Gastrocnemius medialis (tissue), 4 donors: ENCODE measurements at regions not wholly inside any gene's neighbourhood (a gene's known extent, or its start where the extent isn't known, plus 50 kb on each side); places are given as distances from the start of the nearest gene placed in this dataset.

Experiments used
- ATAC-seq, 2 donors: fragments of 150-250 bp; one replicate each; pipeline ENCODE4 v1.9.1; 2016
- DNase-seq, 2 donors: peaks; one replicate each; pipeline ENCODE4 v3.0.0-alpha.2; 2019
- H3K27ac ChIP-seq, 4 donors: fragments of 200-600 bp; sonication (generic); 1 replicate in 1 of 4; 2 replicates in 3 of 4; pipeline ENCODE4 v1.5.1; 2016 to 2018; ENCODE audit warnings: mild to moderate bottlenecking in 2 of 4, moderate library complexity in 1 of 4
- H3K27me3 ChIP-seq, 3 donors: fragments of 200-600 bp; sonication (generic) in 2 of 3; 1 replicate in 1 of 3; 2 replicates in 2 of 3; pipeline versions ENCODE4 v1.5.1 to v1.6.0; 2016 to 2019; ENCODE audit warnings: mild to moderate bottlenecking in 1 of 3, moderate library complexity in 1 of 3
- H3K36me3 ChIP-seq, 2 donors: fragments of 200-600 bp; sonication (generic) in 1 of 2; one replicate each; pipeline ENCODE4 v1.5.1; 2017 to 2018
- H3K4me1 ChIP-seq, 2 donors: fragments of 200-600 bp; sonication (generic) in 1 of 2; one replicate each; pipeline ENCODE4 v1.5.1; 2016 to 2017; ENCODE audit warnings: mild to moderate bottlenecking in 2 of 2
- H3K4me3 ChIP-seq, 4 donors: fragments of 200-600 bp; sonication (generic) in 3 of 4; 1 replicate in 1 of 4; 2 replicates in 3 of 4; pipeline ENCODE4 v1.5.1; 2016 to 2019; ENCODE audit warnings: mild to moderate bottlenecking in 2 of 4
- H3K9me3 ChIP-seq, 3 donors: fragments of 200-600 bp; sonication (generic) in 2 of 3; 1 replicate in 1 of 3; 2 replicates in 2 of 3; pipeline ENCODE4 v1.5.1; 2016 to 2019
- POLR2A ChIP-seq, 2 donors: fragments of 450-650 bp; IDR thresholded peaks; one replicate each; pipeline ENCODE4 v1.6.1; 2017; ENCODE audit warnings: antibody characterized with exemption in 2 of 2, mild to moderate bottlenecking in 2 of 2, moderate library complexity in 2 of 2
- in situ Hi-C, 4 donors: fragments of 200-750 bp; cut with MboI; loops; one replicate each; pipeline versions ENCODE4 v1.15.0 to v1.8.0; 2017; ENCODE audit warnings: low sequenced_read_pairs in 4 of 4
- intact Hi-C: fragments of 100-400 bp; cut with DNase I; formaldehyde crosslinking; loops from one replicate; pipeline ENCODE4 v1.15.1; 2023; ENCODE audit warnings: low total_unique reads
- TF ChIP-seq, protein P1 (sequence below), 5 experiments: fragments of 450-650 bp in 3 of 5; fragments of 200-600 bp in 2 of 5; sonication (generic) in 2 of 5; IDR thresholded peaks in 4 of 5; conservative IDR thresholded peaks in 1 of 5; 1 replicate in 4 of 5; 2 replicates in 1 of 5; pipeline ENCODE4 v1.5.1; 2016 to 2019; ENCODE audit warnings: antibody characterized with exemption in 5 of 5, mild to moderate bottlenecking in 3 of 5, moderate library complexity in 3 of 5

- Histone ChIP-seq H3K27me3 (no peaks in the 10 kb centered on the region), H3K27ac (no peak overlapping the region), H3K36me3 (no peaks in the 10 kb centered on the region), H3K9me3 (no peaks in the 10 kb centered on the region), H3K4me3 (no peak overlapping the region), H3K4me1 (no peaks in the 10 kb centered on the region)
- intact Hi-C loops, result no loop called here
- ATAC-seq (no peak), DNase-seq (no peak)
- in situ Hi-C loops, result no loop called here
- TF ChIP-seq POLR2A (IDR thresholded peaks at IDR 0.05), result no peak
- TF ChIP-seq, protein P1, sequence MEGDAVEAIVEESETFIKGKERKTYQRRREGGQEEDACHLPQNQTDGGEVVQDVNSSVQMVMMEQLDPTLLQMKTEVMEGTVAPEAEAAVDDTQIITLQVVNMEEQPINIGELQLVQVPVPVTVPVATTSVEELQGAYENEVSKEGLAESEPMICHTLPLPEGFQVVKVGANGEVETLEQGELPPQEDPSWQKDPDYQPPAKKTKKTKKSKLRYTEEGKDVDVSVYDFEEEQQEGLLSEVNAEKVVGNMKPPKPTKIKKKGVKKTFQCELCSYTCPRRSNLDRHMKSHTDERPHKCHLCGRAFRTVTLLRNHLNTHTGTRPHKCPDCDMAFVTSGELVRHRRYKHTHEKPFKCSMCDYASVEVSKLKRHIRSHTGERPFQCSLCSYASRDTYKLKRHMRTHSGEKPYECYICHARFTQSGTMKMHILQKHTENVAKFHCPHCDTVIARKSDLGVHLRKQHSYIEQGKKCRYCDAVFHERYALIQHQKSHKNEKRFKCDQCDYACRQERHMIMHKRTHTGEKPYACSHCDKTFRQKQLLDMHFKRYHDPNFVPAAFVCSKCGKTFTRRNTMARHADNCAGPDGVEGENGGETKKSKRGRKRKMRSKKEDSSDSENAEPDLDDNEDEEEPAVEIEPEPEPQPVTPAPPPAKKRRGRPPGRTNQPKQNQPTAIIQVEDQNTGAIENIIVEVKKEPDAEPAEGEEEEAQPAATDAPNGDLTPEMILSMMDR (IDR thresholded peaks at IDR 0.05 in 4 of 5, conservative IDR thresholded peaks at IDR 0.05 in 1 of 5), result no peak
Measured at GRCh38 chr15:95498961-95499360, 831.5 kb upstream of the NR2F2 start.

GRCh38 chr15:95499397-95499796, 831.1 kb upstream of the NR2F2 start:
- Histone ChIP-seq H3K4me1 (no peaks in the 10 kb centered on the region), H3K36me3 (no peaks in the 10 kb centered on the region), H3K4me3 (no peak overlapping the region), H3K27me3 (no peaks in the 10 kb centered on the region), H3K9me3 (no peaks in the 10 kb centered on the region), H3K27ac (no peak overlapping the region)
- in situ Hi-C loops (no loop called here), intact Hi-C loops (no loop called here)
- TF ChIP-seq, protein P1 (IDR thresholded peaks at IDR 0.05 in 4 of 5, conservative IDR thresholded peaks at IDR 0.05 in 1 of 5), result no peak
- no peak for TF ChIP-seq POLR2A (IDR thresholded peaks at IDR 0.05)
- ATAC-seq, result no peak
- DNase-seq, result no peak

GRCh38 chr15:95501865-95502264, 828.6 kb upstream of the NR2F2 start:
- no peak for ATAC-seq
- DNase-seq, result no peak
- Histone ChIP-seq H3K4me3 (no peak overlapping the region), H3K4me1 (no peaks in the 10 kb centered on the region), H3K27ac (no peak overlapping the region), H3K27me3 (no peaks in the 10 kb centered on the region), H3K36me3 (no peaks in the 10 kb centered on the region), H3K9me3 (no peaks in the 10 kb centered on the region)
- intact Hi-C loops, result no loop called here
- TF ChIP-seq, protein P1 (IDR thresholded peaks at IDR 0.05 in 4 of 5, conservative IDR thresholded peaks at IDR 0.05 in 1 of 5), result no peak
- TF ChIP-seq POLR2A (IDR thresholded peaks at IDR 0.05), result no peak
- in situ Hi-C loops, result no loop called here

DNA sequence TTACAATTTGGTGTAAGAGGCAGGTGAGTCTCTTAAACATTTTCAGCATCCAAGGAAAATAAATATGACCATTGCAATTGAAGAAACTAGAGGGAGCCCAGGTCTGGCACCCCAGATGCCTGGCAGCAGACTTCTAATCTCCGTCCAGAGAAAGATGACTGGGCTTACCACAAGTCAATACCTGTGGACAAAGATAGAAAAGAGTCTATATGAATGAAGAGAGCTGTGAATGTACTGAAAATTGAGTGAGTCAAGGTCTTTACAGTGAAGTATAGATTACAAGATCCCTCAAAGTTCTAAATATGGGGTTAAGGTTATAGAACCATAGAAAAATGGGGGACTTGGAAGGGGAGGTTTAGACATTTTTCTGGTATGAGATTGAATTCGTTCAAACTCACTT, 827.4 kb upstream of the NR2F2 start:
- no peaks in the 10 kb centered on the region for H3K36me3 ChIP-seq
- H3K4me1 ChIP-seq, result no peaks in the 10 kb centered on the region
- no peaks in the 10 kb centered on the region for H3K27me3 ChIP-seq
- H3K9me3 ChIP-seq, result no peaks in the 10 kb centered on the region
- DNase-seq (no peak), ATAC-seq (no peak)
- in situ Hi-C loops (no loop called here), intact Hi-C loops (no loop called here)
- H3K27ac ChIP-seq, result no peak overlapping the region
- H3K4me3 ChIP-seq, result no peak overlapping the region
- TF ChIP-seq, protein P1 (IDR thresholded peaks at IDR 0.05 in 4 of 5, conservative IDR thresholded peaks at IDR 0.05 in 1 of 5), result no peak
- TF ChIP-seq POLR2A (IDR thresholded peaks at IDR 0.05), result no peak

DNA sequence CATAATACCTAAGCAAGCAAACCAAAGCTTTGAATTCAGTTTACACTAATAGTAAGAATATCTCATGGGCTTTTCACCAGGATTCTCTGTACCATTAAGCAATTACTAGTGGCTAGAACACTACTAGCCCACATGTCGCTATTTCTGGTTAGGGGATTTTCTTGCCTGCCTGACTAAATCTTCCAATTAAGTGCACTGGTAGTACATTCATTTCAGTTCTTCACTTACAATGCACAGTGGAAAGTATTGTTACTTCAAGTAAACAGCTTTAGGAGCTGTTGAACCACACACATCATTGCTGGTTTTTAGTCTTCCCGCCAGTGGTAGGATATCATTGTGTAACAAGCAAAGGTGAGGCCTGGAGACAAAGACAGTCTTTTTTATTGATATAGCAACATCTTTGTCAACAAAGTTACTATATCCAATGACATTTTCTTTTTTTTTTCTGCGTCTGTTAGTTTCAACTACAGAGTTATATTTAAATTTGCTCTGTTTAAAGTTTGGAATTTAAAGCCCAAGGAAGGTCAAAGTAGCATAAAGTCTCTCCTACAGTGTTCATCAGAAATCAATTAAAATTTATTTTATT, 826.8 kb upstream of the NR2F2 start:
- in situ Hi-C loops (no loop called here), intact Hi-C loops (no loop called here)
- Histone ChIP-seq H3K4me3 (no peak overlapping the region), H3K9me3 (no peaks in the 10 kb centered on the region), H3K4me1 (no peaks in the 10 kb centered on the region), H3K27me3 (no peaks in the 10 kb centered on the region), H3K36me3 (no peaks in the 10 kb centered on the region), H3K27ac (no peak overlapping the region)
- TF ChIP-seq, protein P1 (IDR thresholded peaks at IDR 0.05 in 4 of 5, conservative IDR thresholded peaks at IDR 0.05 in 1 of 5), result no peak
- TF ChIP-seq POLR2A (IDR thresholded peaks at IDR 0.05), result no peak
- DNase-seq (no peak), ATAC-seq (no peak)
